LNCaP clone FGC (cell line): ENCODE measurements at regions not wholly inside any gene's neighbourhood (a gene's known extent, or its start where the extent isn't known, plus 50 kb on each side); places are given as distances from the start of the nearest gene placed in this dataset.

Experiments
- DNase-seq: peaks from one replicate; pipeline ENCODE4 v3.0.0-alpha.2; 2011; ENCODE audit warnings: low read depth
- H3K4me3 ChIP-seq: 2 replicates; pipeline ENCODE4 v1.5.1; 2011; ENCODE audit warnings: mild to moderate bottlenecking, low read depth, low read length, control low read depth
- CTCF ChIP-seq: IDR thresholded peaks from 2 replicates; pipeline ENCODE4 v1.5.1; 2012; ENCODE audit warnings: mild to moderate bottlenecking; ENCODE audit not compliant: control insufficient read depth, insufficient read depth; ENCODE audit errors: extremely low read depth

GRCh38 chr9:135023786-135024405 lies 63.6 kb upstream of the OLFM1 start:
- no peak overlapping the region for H3K4me3 ChIP-seq
- DNase-seq, result no peak
- TF ChIP-seq CTCF, result no peak

- no peak overlapping the region for H3K4me3 ChIP-seq
- no peak for TF ChIP-seq CTCF
- DNase-seq, result no peak
Observed at GRCh38 chr9:135029463-135029862, 58.0 kb upstream of the OLFM1 start.

- DNase-seq, result no peak
- no peak overlapping the region for H3K4me3 ChIP-seq
- no peak for TF ChIP-seq CTCF
Observed at GRCh38 chr9:135029871-135030565, 57.5 kb upstream of the OLFM1 start.

- no peak for TF ChIP-seq CTCF
- H3K4me3 ChIP-seq, result no peak overlapping the region
- DNase-seq, result no peak
Observed at GRCh38 chr9:135030566-135031226, 56.8 kb upstream of the OLFM1 start.

- no peak for DNase-seq
- H3K4me3 ChIP-seq, result no peak overlapping the region
- no peak for TF ChIP-seq CTCF
Observed at GRCh38 chr9:135032041-135032835, 55.2 kb upstream of the OLFM1 start.

GRCh38 chr9:135032868-135033460 lies 54.5 kb upstream of the OLFM1 start:
- no peak overlapping the region for H3K4me3 ChIP-seq
- no peak for TF ChIP-seq CTCF
- no peak for DNase-seq
